NCI-H1105 treated with DMSO at 0.1 percent for 48 hours (cell line): ENCODE measurements at regions not wholly inside any gene's neighbourhood (a gene's known extent, or its start where the extent isn't known, plus 50 kb on each side); places are given as distances from the start of the nearest gene placed in this dataset.
"Not testable (repeated sequence)": the region's sequence is repeated elsewhere in the genome, so short reads cannot be mapped to it uniquely, and the experiment has no call there.

Source experiments
- DNase-seq: peaks from one replicate; lab custom pipeline; 2025; lab: John Stamatoyannopoulos, UW

- peak; percentile 24 for DNase-seq
Measured at GRCh38 chr1:222240536-222241181, 307.2 kb downstream of the HHIPL2 start.

GRCh38 chr1:222239130-222239529 lies 308.8 kb downstream of the HHIPL2 start:
- no peak for DNase-seq

GRCh38 chr1:222234351-222234750 lies 313.6 kb downstream of the HHIPL2 start:
- DNase-seq = no peak

GRCh38 chr1:222233444-222234158 lies 314.3 kb downstream of the HHIPL2 start:
- DNase-seq = no peak

GRCh38 chr1:222232842-222233241 lies 315.1 kb downstream of the HHIPL2 start:
- no peak for DNase-seq

- no peak for DNase-seq
Measured at GRCh38 chr1:222229672-222230312, 318.1 kb downstream of the HHIPL2 start.

GRCh38 chr1:222225316-222225691 lies 322.6 kb downstream of the HHIPL2 start:
- DNase-seq = no peak

- no peak for DNase-seq
Measured at GRCh38 chr1:222224636-222225315, 323.1 kb downstream of the HHIPL2 start.

- no peak for DNase-seq
Measured at GRCh38 chr1:222224156-222224555, 323.7 kb downstream of the HHIPL2 start.

GRCh38 chr1:222223010-222223409 lies 324.9 kb downstream of the HHIPL2 start:
- DNase-seq = no peak

- no peak for DNase-seq
Measured at GRCh38 chr1:222216255-222216754, 331.6 kb downstream of the HHIPL2 start.

- no peak for DNase-seq
Measured at GRCh38 chr1:222210776-222211175, 337.1 kb downstream of the HHIPL2 start.

GRCh38 chr1:222204475-222204874 lies 343.4 kb downstream of the HHIPL2 start:
- no peak for DNase-seq

GRCh38 chr1:222202831-222203230 lies 345.1 kb downstream of the HHIPL2 start:
- no peak for DNase-seq

- no peak for DNase-seq
Measured at GRCh38 chr1:222196736-222197135, 351.2 kb downstream of the HHIPL2 start.

GRCh38 chr1:222196288-222196687 lies 351.6 kb downstream of the HHIPL2 start:
- no peak for DNase-seq

GRCh38 chr1:222195857-222196256 lies 352.0 kb downstream of the HHIPL2 start:
- no peak for DNase-seq

GRCh38 chr1:222189218-222189617 lies 358.7 kb downstream of the HHIPL2 start:
- DNase-seq = no peak

- no peak for DNase-seq
Measured at GRCh38 chr1:222187566-222188332, 360.2 kb downstream of the HHIPL2 start.

- no peak for DNase-seq
Measured at GRCh38 chr1:222182641-222183040, 365.3 kb downstream of the HHIPL2 start.

- no peak for DNase-seq
Measured at GRCh38 chr1:222181191-222181590, 366.7 kb downstream of the HHIPL2 start.

- not testable (repeated sequence) for DNase-seq
Measured at GRCh38 chr1:222177496-222177895, 370.4 kb downstream of the HHIPL2 start.
